Nucleus accumbens (tissue), 56 donors: ENCODE measurements at regions not wholly inside any gene's neighbourhood (a gene's known extent, or its start where the extent isn't known, plus 50 kb on each side); places are given as distances from the start of the nearest gene placed in this dataset.

Experiments used
- DNase-seq, 56 donors: peaks; one replicate each; lab custom pipeline; 2025; lab: John Stamatoyannopoulos, UW

- DNase-seq, result no peak
Measured at GRCh38 chr1:112790920-112791722, 76.0 kb upstream of the PPM1J start.

GRCh38 chr1:112788561-112788960 is 73.4 kb upstream of the PPM1J start:
- no peak for DNase-seq

DNA sequence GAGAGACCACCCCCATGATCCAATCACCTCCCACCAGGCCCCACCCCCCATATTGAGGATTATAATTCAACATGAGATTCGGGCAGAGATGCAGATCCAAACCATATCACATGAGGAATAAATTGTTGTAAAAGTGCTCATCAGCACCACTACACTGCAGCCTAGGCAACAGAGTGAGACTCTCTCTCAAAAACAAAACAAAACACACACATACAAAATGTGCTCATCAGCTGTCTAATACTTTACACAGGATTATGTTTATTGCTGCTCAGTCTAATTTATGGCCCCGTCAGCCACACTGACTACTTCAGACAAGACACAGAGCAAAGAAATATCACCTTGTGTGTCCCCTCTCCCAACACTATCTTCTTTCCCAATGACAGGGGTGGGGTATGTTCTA is 72.9 kb upstream of the PPM1J start:
- no peak for DNase-seq

DNA sequence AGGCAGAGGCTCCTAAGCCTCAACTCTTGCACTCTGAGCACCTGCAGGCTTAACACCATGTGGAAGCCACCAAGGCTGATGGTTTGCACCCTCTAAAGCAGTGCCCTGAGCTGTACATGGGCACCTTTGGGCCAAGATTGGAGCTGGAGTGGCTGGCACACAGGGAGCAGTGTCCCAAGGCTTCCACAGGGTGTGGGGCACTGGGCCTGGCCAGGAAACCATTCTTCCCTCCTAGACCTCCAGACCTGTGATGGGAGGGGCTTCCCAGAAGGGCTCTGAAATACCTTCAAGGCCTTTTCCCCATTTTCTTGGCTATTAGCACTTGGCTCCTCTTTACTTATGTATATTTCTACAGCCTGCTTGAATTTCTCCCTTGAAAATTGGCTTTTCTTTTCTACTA is 67.9 kb upstream of the PPM1J start:
- DNase-seq, result no peak

- no peak for DNase-seq
Measured at GRCh38 chr1:112779665-112780526, 64.8 kb upstream of the PPM1J start.

DNA sequence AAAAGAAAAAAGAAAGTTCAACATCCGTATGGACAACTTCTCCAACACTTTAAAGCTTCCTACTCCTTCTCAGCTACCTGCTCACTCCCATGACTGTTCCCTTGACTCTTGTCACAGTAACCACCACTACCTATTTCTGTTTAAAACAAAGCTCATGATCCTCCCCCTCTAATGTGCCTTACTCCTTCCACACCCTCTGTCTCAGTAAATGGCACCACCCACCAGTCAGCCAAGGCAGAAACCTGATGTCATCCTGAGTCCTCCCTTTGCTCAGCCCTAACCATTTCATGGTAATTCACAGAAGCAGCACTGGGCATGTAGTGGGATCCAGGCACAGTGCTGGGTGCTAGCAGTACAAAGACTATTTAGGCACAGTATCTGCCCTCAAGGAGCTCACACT is 63.0 kb upstream of the PPM1J start:
- DNase-seq, result peak in 22 of 56 donors; percentile 0 to 72 (median 21)

DNA sequence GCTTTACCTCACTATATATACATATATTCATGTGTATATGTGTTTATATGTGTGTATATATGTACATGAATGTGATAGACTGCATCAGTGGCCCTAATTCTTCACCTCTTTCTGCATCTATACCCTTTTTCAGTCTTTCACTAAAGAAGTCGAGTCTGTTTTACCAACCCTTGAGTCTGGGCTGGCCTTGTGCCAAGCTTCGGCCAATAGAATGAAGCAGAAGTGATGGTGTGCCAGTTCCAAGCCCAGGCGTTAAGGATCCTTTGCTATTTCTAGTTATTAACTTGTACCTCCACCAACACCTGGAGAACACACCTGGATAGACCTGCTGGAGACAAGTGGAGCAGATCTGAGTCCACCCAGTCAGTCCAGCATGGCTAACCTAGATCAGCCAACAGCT is 61.6 kb upstream of the PPM1J start:
- DNase-seq, result no peak

DNA sequence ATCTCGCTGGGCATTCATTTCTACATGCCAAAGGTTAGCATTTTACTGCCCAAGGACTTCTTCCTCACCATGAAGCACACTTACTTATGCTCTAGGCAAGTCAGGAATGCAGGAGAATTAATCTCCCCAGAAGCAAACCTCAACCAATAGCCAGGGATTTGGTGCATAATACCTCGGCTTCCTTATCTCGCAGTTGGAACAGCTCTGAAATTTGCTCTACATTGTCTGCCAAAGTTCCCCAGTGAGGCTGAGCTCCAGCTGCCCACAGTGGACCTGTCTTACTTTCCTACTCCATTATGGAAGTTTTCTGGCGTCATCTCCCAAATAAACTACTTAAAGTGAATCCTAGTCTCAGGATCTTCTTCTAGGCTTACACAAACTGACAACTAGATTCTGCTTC is 57.6 kb upstream of the PPM1J start:
- no peak for DNase-seq

- DNase-seq, result no peak
Measured at GRCh38 chr1:112770724-112771123, 55.6 kb upstream of the PPM1J start.

DNA sequence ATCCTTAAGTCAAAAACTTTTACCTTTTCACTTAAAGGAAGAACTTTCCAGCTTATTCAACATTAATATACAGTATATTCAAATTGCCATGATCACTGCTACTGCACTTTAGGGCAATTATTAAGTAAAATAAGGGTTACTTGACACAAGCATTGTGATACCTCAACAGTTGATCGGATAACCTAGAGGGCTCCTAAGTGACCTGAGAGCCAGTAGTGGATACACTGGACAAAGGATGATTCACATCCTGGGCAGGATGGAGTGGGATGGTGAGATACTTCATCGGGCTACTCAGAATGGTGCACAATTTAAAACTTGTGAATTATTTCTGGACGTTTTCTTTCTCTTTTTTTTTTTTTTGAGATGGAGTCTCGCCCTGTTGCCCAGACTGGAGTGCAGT is 54.5 kb upstream of the PPM1J start:
- DNase-seq, result no peak

DNA sequence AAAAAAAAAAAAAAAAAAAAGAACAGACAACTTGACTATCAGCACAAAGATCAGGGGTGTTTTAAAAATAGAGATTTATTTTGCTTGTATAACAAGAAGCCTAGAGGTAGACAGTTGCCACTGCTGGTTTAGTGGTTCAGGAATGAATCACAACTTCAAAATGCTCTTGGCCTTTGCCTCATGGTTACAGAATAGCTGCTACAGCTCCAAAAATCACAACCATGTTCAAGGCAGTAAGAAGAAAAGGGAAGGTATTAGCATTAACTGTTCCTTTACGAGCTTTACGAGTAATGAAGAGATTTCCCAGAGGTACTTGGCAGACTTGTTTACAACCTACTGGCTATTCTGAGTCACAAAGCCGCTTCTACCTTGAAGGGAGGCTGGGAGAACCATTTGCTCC is 52.5 kb upstream of the PPM1J start:
- no peak for DNase-seq
